ENCODE measurements at regions not wholly inside any gene's neighbourhood (a gene's known extent, or its start where the extent isn't known, plus 50 kb on each side); places are given as distances from the start of the nearest gene placed in this dataset.
A peak's percentile ranks its signal among the peaks of the same experiment; 100 is the strongest.

DNA sequence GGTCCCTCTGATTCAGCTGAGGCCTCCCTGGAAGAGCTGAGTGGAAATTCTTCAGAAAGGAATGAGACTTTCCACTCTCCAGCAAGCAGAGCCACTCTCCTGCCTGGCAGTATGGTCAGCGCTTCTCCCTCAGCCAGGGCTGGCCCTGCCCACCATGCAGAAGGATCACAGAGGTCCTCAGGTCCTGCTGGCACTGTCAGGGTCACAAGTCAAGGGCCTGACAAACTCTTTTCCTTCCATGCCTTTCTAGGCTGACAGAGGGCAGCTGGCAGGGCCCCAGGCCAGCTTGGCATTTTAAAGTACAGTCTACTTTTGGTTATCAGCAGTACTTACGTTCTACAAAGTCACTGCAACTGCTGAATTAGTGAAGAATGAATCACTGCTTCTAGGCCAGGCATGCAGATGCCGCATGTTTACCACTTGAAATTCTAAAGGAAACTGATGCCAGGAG, 119.3 kb upstream of the FRMD4A start:
- Histone ChIP-seq H3K4me1 (no peaks in the 10 kb centered on the region), H3K9me3 (no peaks in the 10 kb centered on the region), H3K4me3 (no peak overlapping the region), H3K36me3 (no peaks in the 10 kb centered on the region), H3K27me3 (ENCODE audit: low read depth) (no peaks in the 10 kb centered on the region), H3K27ac (no peak overlapping the region)
- DNase-seq (no peak), ATAC-seq (peak; percentile 47 to 48)
- intact Hi-C loops (cut with DNase I), result no loop called here
- TF ChIP-seq, protein P1, sequence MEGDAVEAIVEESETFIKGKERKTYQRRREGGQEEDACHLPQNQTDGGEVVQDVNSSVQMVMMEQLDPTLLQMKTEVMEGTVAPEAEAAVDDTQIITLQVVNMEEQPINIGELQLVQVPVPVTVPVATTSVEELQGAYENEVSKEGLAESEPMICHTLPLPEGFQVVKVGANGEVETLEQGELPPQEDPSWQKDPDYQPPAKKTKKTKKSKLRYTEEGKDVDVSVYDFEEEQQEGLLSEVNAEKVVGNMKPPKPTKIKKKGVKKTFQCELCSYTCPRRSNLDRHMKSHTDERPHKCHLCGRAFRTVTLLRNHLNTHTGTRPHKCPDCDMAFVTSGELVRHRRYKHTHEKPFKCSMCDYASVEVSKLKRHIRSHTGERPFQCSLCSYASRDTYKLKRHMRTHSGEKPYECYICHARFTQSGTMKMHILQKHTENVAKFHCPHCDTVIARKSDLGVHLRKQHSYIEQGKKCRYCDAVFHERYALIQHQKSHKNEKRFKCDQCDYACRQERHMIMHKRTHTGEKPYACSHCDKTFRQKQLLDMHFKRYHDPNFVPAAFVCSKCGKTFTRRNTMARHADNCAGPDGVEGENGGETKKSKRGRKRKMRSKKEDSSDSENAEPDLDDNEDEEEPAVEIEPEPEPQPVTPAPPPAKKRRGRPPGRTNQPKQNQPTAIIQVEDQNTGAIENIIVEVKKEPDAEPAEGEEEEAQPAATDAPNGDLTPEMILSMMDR (IDR thresholded peaks at IDR 0.05), result no peak

DNA sequence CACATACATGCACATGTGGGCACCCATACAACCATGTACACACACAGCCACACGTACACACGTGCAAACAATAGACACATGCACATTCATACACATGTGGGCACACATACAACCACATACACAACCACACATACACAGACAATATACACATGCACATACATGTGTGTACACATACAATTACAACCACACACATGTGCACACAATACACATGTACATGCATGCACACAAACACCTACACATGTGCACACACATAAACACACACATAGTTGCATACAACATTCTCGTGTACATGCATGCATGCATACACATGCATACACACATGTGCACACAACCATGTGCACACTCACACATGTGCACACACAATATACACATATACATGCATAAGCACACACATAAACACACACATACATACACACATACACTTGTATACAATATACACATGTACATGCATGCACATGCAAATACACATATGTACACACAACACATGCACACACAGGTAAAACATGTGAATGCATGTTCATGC, 118.6 kb upstream of the FRMD4A start:
- no peak for ATAC-seq

DNA sequence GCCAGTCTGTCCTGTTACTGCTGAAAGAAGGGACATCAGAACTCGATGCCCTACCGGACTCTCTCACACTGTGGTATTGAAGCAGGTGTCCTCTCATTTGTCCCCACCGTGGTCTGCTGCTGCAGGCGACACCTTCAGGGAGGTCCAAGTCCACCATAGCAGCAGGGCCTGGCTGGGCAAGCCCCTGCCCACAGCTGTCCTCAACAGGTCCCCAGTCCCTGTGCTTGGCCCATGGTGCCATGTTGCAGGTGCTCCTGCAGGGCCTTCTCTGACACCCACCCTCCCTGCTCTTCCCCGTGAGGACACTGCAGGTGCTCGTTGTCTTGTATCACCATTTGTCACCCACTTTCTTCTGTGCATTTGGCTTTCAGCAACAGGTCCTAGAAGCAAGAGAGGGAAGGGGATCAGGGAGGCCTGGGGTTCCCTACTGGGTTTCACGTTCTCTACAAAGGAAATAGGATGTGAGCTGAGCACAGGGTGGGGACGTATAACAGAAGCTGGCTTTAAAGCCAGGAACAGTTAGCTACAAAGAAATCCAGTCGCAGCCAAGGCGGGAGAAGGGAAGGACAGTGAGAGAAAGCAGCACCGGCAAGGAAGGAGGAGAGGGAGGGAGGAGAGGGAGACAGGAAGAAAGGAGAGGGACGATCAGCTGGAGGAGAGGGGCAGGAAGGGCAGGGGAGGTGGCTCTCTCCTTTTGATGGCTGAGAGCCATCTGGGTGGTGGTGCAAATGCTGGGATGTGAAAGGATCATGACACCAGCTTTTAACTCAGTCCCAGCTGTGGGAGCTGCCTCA, 117.7 kb upstream of the FRMD4A start:
- DNase-seq (no peak), ATAC-seq (no peak)
- TF ChIP-seq, protein P1 (IDR thresholded peaks at IDR 0.05), result no peak
- intact Hi-C loops (cut with DNase I), result no loop called here
- no peaks in the 10 kb centered on the region for H3K4me1 ChIP-seq
- H3K36me3 ChIP-seq, result no peaks in the 10 kb centered on the region
- no peaks in the 10 kb centered on the region for H3K27me3 ChIP-seq (ENCODE audit: low read depth)
- no peaks in the 10 kb centered on the region for H3K9me3 ChIP-seq
- H3K4me3 ChIP-seq, result no peak overlapping the region
- H3K27ac ChIP-seq, result no peak overlapping the region

More for the DNA sequence above, 118.6 kb upstream of the FRMD4A start:
- Histone ChIP-seq H3K27ac (no peak overlapping the region), H3K36me3 (no peaks in the 10 kb centered on the region), H3K4me3 (no peak overlapping the region), H3K27me3 (ENCODE audit: low read depth) (no peaks in the 10 kb centered on the region), H3K4me1 (no peaks in the 10 kb centered on the region), H3K9me3 (no peaks in the 10 kb centered on the region)
- no peak for DNase-seq
- intact Hi-C loops (cut with DNase I), result no loop called here
- TF ChIP-seq, protein P1 (IDR thresholded peaks at IDR 0.05), result no peak

DNA sequence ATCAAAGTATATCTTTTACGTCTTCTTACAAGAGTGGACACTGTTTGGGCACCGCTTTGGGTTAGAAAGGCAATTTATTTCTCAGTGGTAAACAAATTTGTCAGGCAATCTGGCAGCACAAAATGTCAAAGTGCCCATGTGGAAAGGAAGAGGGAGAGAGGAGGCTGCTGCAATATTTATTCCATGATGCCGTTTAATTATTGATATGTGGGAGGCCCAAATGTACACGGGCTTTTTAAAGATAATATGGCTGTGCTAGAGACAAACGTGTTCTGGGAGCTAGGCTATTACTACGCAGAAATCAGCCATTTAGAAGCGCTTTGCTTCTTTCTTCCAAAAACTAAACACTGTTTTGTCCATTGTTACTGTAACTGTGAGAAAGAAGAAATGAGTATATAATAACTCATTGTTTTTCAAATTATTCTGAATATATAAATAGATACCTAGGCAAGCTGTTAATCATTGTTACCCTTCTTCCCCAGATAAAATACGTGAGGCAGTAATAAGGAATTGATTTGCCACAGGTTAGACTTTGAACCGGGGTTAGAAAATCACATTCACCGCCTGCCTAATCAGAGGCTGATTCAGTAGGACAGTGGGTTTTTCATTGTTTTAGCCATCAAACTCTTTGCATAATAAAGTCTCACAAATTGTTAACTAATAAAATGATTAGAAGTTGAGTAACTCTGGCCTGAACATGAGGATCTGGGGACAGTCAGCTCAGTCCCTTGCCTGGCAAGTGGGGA, 116.5 kb upstream of the FRMD4A start:
- no peak overlapping the region for H3K4me3 ChIP-seq
- no peak for ATAC-seq
- no peaks in the 10 kb centered on the region for H3K36me3 ChIP-seq
- no peaks in the 10 kb centered on the region for H3K27me3 ChIP-seq (ENCODE audit: low read depth)
- H3K4me1 ChIP-seq, result no peaks in the 10 kb centered on the region
- TF ChIP-seq, protein P1 (IDR thresholded peaks at IDR 0.05), result no peak
- no peaks in the 10 kb centered on the region for H3K9me3 ChIP-seq
- DNase-seq, result no peak
- no peak overlapping the region for H3K27ac ChIP-seq
- intact Hi-C loops (cut with DNase I), result no loop called here

DNA sequence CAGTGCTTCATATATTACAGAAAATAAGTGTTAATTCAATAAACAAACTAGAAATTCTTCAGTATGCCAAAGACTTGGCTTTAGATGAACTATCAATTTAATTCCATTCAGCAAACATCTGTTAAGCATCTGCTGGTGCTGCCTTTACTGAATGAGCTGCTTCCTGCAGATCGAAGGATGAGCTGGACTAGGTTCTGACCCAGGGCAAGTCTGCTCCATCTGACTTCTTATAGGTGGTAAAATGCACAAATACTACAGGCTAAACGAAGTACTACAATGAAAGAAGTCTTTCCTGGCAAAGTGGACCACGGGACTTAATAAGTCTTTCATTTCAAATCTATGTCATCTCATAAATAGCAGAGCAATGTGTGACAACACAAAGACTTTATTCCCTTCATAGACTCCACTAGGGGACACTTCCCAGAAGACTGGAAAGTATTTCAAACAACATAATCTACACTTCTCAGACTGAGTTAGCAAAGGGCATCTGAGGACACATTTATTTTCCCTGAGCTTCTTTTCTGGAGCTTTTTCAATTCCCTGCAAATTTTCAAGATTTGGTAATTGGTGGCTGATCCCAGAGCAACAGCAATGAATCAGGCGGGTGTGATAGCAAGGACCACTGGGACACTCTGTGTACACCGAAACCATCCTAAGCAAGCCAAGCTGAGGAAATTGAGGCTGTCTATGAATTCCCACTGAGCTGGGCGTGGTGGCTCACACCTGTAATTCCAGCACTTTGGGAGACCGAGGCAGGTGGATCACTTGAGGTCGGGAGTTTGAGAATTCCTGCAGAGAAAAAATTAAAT, 108.9 kb upstream of the FRMD4A start:
- no peak for ATAC-seq
- no peaks in the 10 kb centered on the region for H3K9me3 ChIP-seq
- no peak overlapping the region for H3K4me3 ChIP-seq
- H3K4me1 ChIP-seq, result no peaks in the 10 kb centered on the region
- no peaks in the 10 kb centered on the region for H3K27me3 ChIP-seq (ENCODE audit: low read depth)
- H3K27ac ChIP-seq, result no peak overlapping the region
- intact Hi-C loops (cut with DNase I), result no loop called here
- no peak for DNase-seq
- no peaks in the 10 kb centered on the region for H3K36me3 ChIP-seq
- TF ChIP-seq, protein P1 (IDR thresholded peaks at IDR 0.05), result no peak

Data from lower lobe of right lung (tissue), 2 donors.